Smooth muscle cell (in vitro differentiated cells): ENCODE measurements at regions not wholly inside any gene's neighbourhood (a gene's known extent, or its start where the extent isn't known, plus 50 kb on each side); places are given as distances from the start of the nearest gene placed in this dataset.

Source experiments
- DNase-seq: peaks from one replicate; lab custom pipeline; 2025; ENCODE audit not compliant: unreplicated experiment; lab: John Stamatoyannopoulos, UW
- H2AFZ ChIP-seq: fragments of 200-600 bp; sonication (generic); 2 replicates; pipeline ENCODE4 v1.6.0; 2016; ENCODE audit warnings: antibody characterized with exemption, low read depth, mild to moderate bottlenecking
- H3F3A ChIP-seq: fragments of 200-600 bp; sonication (generic); 2 replicates; pipeline ENCODE4 v1.6.0; 2017; ENCODE audit warnings: antibody characterized with exemption, low read depth
- H3K27ac ChIP-seq: fragments of 200-600 bp; sonication (generic); 2 replicates; pipeline ENCODE4 v1.5.1; 2016; ENCODE audit warnings: low read depth, mild to moderate bottlenecking
- H3K27me3 ChIP-seq: fragments of 200-600 bp; sonication (generic); 2 replicates; pipeline ENCODE4 v1.6.1; 2016; ENCODE audit warnings: low read depth, mild to moderate bottlenecking
- H3K36me3 ChIP-seq: fragments of 200-600 bp; sonication (generic); 2 replicates; pipeline ENCODE4 v1.5.1; 2016; ENCODE audit warnings: low read depth
- H3K4me1 ChIP-seq: fragments of 200-600 bp; sonication (generic); 2 replicates; pipeline ENCODE4 v1.5.1; 2016; ENCODE audit warnings: low read depth
- H3K4me2 ChIP-seq: fragments of 200-600 bp; sonication (generic); 2 replicates; pipeline ENCODE4 v1.6.0; 2016; ENCODE audit warnings: mild to moderate bottlenecking
- H3K4me3 ChIP-seq: fragments of 200-600 bp; sonication (generic); 2 replicates; pipeline ENCODE4 v1.5.1; 2016; ENCODE audit warnings: mild to moderate bottlenecking
- H3K79me2 ChIP-seq: fragments of 200-600 bp; sonication (generic); 2 replicates; pipeline ENCODE4 v1.6.0; 2016; ENCODE audit warnings: low read depth, mild to moderate bottlenecking
- H3K9ac ChIP-seq: fragments of 200-600 bp; sonication (generic); 2 replicates; pipeline ENCODE4 v1.6.0; 2016; ENCODE audit warnings: low read depth
- H3K9me3 ChIP-seq: fragments of 200-600 bp; sonication (generic); replicated peaks from 2 replicates; pipeline ENCODE4 v1.5.1; 2016; ENCODE audit warnings: low read depth
- H4K20me1 ChIP-seq: fragments of 200-600 bp; sonication (generic); 2 replicates; pipeline ENCODE4 v1.6.0; 2016; ENCODE audit warnings: low read depth
- WGBS: methylation state at CpG from one replicate; pipeline ENCODE4 v1.1.7; 2016; ENCODE audit warnings: low lambda C conversion rate; 5-methylcytosine and 5-hydroxymethylcytosine counted together
- TF ChIP-seq, protein P1 (sequence below): fragments of 200-600 bp; sonication (generic); IDR thresholded peaks from 2 replicates; pipeline ENCODE4 v1.5.1; 2017; ENCODE audit warnings: borderline replicate concordance, mild to moderate bottlenecking, antibody characterized with exemption; ENCODE audit not compliant: insufficient read depth, poor library complexity, severe bottlenecking

DNA sequence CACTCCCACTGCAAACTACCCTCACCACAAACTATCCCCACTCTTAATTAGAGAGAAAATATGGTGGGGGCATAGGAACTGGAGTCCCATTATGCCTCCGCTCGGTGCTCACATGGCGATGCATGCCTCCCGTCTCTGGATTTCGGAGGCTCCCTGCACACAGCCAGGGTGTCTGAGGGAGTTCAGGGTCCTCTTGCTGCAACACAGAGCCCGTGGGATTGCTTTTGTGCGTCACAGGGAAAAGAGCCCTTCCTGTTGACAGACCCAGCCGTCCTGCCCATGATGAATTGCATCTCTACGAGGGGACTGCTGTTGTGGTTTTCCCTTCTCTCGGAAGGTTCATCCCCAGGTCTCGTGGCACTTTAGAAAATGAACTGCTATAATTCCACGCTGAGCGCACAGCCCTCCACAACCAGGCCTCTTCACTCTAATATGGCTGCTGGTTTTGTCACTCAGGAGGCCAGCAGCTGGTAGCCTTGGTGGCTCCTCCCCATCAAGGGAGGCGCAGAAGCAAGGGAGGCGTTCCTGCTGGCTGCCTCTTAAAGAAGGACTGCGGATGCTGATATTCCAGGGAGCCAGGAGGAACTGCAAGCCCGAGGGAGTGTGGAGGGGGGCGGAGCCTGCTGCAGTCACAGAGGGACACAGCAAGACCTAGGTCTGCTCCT, 158.0 kb downstream of the KCNA5 start:
- Histone ChIP-seq H3K9me3 (no peaks in the 10 kb centered on the region), H3K4me2 (no peak overlapping the region), H3K27ac (no peak overlapping the region), H2AFZ (no peak overlapping the region), H4K20me1 (no peaks in the 10 kb centered on the region), H3K79me2 (no peaks in the 10 kb centered on the region), H3K4me1 (peaks cover 17% of the 10 kb centered on the region), H3F3A (no peaks in the 10 kb centered on the region), H3K36me3 (no peaks in the 10 kb centered on the region), H3K27me3 (no peaks in the 10 kb centered on the region), H3K9ac (no peak overlapping the region), H3K4me3 (no peak overlapping the region)
- DNase-seq: no peak
- TF ChIP-seq, protein P1, sequence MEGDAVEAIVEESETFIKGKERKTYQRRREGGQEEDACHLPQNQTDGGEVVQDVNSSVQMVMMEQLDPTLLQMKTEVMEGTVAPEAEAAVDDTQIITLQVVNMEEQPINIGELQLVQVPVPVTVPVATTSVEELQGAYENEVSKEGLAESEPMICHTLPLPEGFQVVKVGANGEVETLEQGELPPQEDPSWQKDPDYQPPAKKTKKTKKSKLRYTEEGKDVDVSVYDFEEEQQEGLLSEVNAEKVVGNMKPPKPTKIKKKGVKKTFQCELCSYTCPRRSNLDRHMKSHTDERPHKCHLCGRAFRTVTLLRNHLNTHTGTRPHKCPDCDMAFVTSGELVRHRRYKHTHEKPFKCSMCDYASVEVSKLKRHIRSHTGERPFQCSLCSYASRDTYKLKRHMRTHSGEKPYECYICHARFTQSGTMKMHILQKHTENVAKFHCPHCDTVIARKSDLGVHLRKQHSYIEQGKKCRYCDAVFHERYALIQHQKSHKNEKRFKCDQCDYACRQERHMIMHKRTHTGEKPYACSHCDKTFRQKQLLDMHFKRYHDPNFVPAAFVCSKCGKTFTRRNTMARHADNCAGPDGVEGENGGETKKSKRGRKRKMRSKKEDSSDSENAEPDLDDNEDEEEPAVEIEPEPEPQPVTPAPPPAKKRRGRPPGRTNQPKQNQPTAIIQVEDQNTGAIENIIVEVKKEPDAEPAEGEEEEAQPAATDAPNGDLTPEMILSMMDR: no peak
- WGBS: 71% methylated on average over 18 of the region's 18 CpGs

DNA sequence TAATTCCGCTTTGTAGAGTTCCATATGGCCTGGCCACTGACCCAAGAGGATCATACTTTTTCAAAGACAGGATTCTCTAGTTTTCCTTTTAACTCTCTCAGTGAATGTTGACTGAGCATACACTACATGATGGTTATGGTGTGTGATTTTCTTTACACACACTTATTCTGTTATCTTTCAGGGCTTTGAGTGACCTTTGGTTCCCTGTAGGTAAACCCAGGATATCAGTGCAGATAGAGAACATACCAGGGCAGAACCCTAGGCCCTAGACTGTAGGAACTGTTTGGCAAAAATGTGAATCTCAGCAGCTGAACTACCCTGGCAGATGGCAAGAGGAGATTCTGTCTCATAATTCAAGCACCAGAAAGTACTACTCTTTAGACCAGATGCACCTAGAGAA, 159.6 kb downstream of the KCNA5 start:
- Histone ChIP-seq H3K27me3 (no peaks in the 10 kb centered on the region), H3K79me2 (no peaks in the 10 kb centered on the region), H3K36me3 (no peaks in the 10 kb centered on the region), H2AFZ (no peak overlapping the region), H4K20me1 (no peaks in the 10 kb centered on the region), H3K27ac (no peak overlapping the region), H3K4me2 (no peak overlapping the region), H3K4me3 (no peak overlapping the region), H3K9me3 (no peaks in the 10 kb centered on the region), H3K9ac (no peak overlapping the region), H3K4me1 (peaks cover 17% of the 10 kb centered on the region), H3F3A (no peaks in the 10 kb centered on the region)
- DNase-seq: no peak
- TF ChIP-seq, protein P1: no peak
- 0% methylated on average over 1 of the region's 1 CpG for whole genome bisulfite sequencing

DNA sequence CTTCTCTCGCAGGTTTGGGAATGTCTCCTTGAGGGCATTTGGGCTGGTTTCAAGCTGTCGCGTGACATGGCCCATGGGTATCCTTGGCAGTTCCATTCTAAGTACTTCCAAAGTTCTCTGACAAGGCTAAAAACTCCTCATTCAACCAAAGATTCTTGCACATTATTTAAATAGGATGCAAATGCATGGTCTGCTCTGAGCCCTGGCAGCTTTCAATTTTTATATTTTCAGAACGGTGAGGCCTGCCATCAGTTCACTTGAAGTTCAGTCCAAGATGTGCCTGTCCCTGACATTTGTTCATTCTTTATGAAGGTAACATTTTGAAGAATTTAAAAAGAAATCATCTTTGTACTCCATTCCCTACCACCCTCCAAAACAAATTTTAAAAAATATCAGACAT, 160.0 kb downstream of the KCNA5 start:
- Histone ChIP-seq H3K36me3 (no peaks in the 10 kb centered on the region), H3F3A (no peaks in the 10 kb centered on the region), H3K27me3 (no peaks in the 10 kb centered on the region), H3K4me1 (peaks cover 17% of the 10 kb centered on the region), H3K4me3 (no peak overlapping the region), H3K4me2 (no peak overlapping the region), H3K9me3 (no peaks in the 10 kb centered on the region), H3K9ac (no peak overlapping the region), H4K20me1 (no peaks in the 10 kb centered on the region), H2AFZ (no peak overlapping the region), H3K79me2 (no peaks in the 10 kb centered on the region), H3K27ac (no peak overlapping the region)
- WGBS: 94% methylated on average over 4 of the region's 4 CpGs
- TF ChIP-seq, protein P1: no peak
- DNase-seq: no peak

DNA sequence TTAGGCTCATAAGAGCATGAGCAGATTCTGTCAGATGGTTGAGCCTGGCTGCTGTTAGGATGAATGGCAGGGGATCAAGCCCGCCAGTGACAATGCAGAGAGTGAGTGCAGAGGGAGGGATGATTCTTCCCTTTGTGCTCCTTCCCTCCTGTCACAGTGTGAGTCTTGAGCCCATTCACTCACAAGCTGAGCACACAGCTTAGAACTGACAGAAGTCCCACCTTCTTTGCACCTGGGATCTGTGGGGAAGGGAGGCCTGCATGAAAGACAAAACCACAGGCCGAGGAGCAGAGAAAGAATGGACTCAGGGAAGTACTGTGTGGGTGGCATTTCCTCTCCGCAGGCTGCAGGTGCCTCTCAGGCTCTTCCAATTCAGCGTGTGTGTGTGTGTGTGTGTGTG, 160.6 kb downstream of the KCNA5 start:
- H3K27me3 ChIP-seq: no peaks in the 10 kb centered on the region
- no peaks in the 10 kb centered on the region for H4K20me1 ChIP-seq
- H3K4me2 ChIP-seq: no peak overlapping the region
- H3K9me3 ChIP-seq: no peaks in the 10 kb centered on the region
- H3K36me3 ChIP-seq: no peaks in the 10 kb centered on the region
- H3K4me3 ChIP-seq: no peak overlapping the region
- no peaks in the 10 kb centered on the region for H3K79me2 ChIP-seq
- no peak for DNase-seq
- H3K4me1 ChIP-seq: peaks cover 17% of the 10 kb centered on the region
- H3K9ac ChIP-seq: no peak overlapping the region
- TF ChIP-seq, protein P1: no peak
- H3F3A ChIP-seq: no peaks in the 10 kb centered on the region
- WGBS: 64% methylated on average over 4 of the region's 4 CpGs
- H3K27ac ChIP-seq: no peak overlapping the region
- H2AFZ ChIP-seq: no peak overlapping the region
